ENCODE measurements at regions not wholly inside any gene's neighbourhood (a gene's known extent, or its start where the extent isn't known, plus 50 kb on each side); places are given as distances from the start of the nearest gene placed in this dataset.

- TF ChIP-seq CTCF (conservative IDR thresholded peaks at IDR 0.05; ENCODE audit: low read length), result no peak
- TF ChIP-seq EZH2phosphoT487 (IDR thresholded peaks at IDR 0.05; ENCODE audit: borderline replicate concordance), result no peak
Measured at GRCh38 chr15:48031466-48031865, 89.3 kb upstream of the SLC24A5 start.

All from Loucy (cell line).